A549 (cell line): ENCODE measurements at regions not wholly inside any gene's neighbourhood (a gene's known extent, or its start where the extent isn't known, plus 50 kb on each side); places are given as distances from the start of the nearest gene placed in this dataset.

Experiments
- ATAC-seq, 2 experiments: fragments of 200-7000 bp in 1 of 2; fragments of >200 bp in 1 of 2; cut with Nextera tagmentation in 1 of 2; cut with Tn5 transposase in 1 of 2; 3 replicates each; pipeline versions ENCODE4 v1.8.0 to v1.9.1; 2018 to 2020; ENCODE audit warnings: mild to moderate bottlenecking in 1 of 2, moderate library complexity in 1 of 2
- CTCF ChIA-PET: fragments of 300-600 bp; sonication (Branson Sonifier 250); formaldehyde crosslinking; extraction: SDS; loops from one replicate; lab custom pipeline; 2021; ENCODE audit warnings: antibody characterized with exemption, inconsistent platforms; lab: Yijun Ruan, JAX
- POLR2A ChIA-PET: fragments of 350-600 bp; formaldehyde crosslinking; extraction: SDS; loops from one replicate; lab custom pipeline; 2021; ENCODE audit warnings: antibody characterized with exemption, inconsistent platforms; lab: Yijun Ruan, JAX
- DNase-seq, 2 experiments: peaks; one replicate each; pipeline versions ENCODE4 v3.0.0 to v3.0.0-alpha.2; 2011 to 2016; ENCODE audit warnings: low read depth in 1 of 2, low spot score in 1 of 2
- FAIRE-seq: peaks from 2 replicates; lab custom pipeline; 2011; peaks lifted over from hg19 to GRCh38; lab: Jason Lieb, UNC
- H3K27ac ChIP-seq, 2 experiments: fragments of >200 bp; sonication (Bioruptor Twin); formaldehyde crosslinking; 3 replicates each; pipeline ENCODE4 v1.5.1; 2016 to 2017
- H3K4me1 ChIP-seq: fragments of >200 bp; sonication (Bioruptor Twin); formaldehyde crosslinking; 3 replicates; pipeline ENCODE4 v1.6.1; 2016
- H3K4me2 ChIP-seq: fragments of >200 bp; sonication (Bioruptor Twin); formaldehyde crosslinking; 3 replicates; pipeline ENCODE4 v1.6.1; 2016
- H3K4me3 ChIP-seq: fragments of >200 bp; sonication (Bioruptor Twin); formaldehyde crosslinking; 3 replicates; pipeline ENCODE4 v1.5.1; 2016
- H3K9me3 ChIP-seq: fragments of >200 bp; sonication (Bioruptor Twin); formaldehyde crosslinking; 3 replicates; pipeline ENCODE4 v1.6.1; 2016
- BCL3 ChIP-seq: fragments of >200 bp; sonication (Bioruptor Twin); formaldehyde crosslinking; IDR thresholded peaks from 3 replicates; pipeline ENCODE4 v1.6.1; 2016
- BHLHE40 ChIP-seq: IDR thresholded peaks from 2 replicates; pipeline ENCODE4 v1.6.1; 2012; ENCODE audit warnings: low read depth, low read length, inconsistent platforms
- CEBPB ChIP-seq, 2 experiments: fragments of >200 bp in 1 of 2; sonication (Bioruptor Twin) in 1 of 2; formaldehyde crosslinking in 1 of 2; IDR thresholded peaks; 2 replicates each; pipeline ENCODE4 v1.6.1; 2012 to 2016
- CHD2 ChIP-seq: fragments of 150-350 bp; IDR thresholded peaks from 2 replicates; pipeline ENCODE4 v1.6.1; 2014; ENCODE audit warnings: low read length; ENCODE audit not compliant: partially characterized antibody
- EHF ChIP-seq: fragments of 250-450 bp; sonication (Bioruptor Pico); IDR thresholded peaks from 2 replicates; pipeline ENCODE4 v1.5.0; 2020; ENCODE audit warnings: mild to moderate bottlenecking
- ESRRA ChIP-seq: fragments of 150-350 bp; IDR thresholded peaks from 2 replicates; pipeline ENCODE4 v1.6.1; 2014; ENCODE audit warnings: mild to moderate bottlenecking, low read length, borderline replicate concordance
- FOSB ChIP-seq: fragments of 250-450 bp; sonication (Bioruptor Pico); IDR thresholded peaks from 2 replicates; pipeline ENCODE4 v1.5.0; 2020; ENCODE audit warnings: mild to moderate bottlenecking, moderate library complexity
- HOXA7 ChIP-seq: fragments of 250-450 bp; sonication (Bioruptor Pico); IDR thresholded peaks from 2 replicates; pipeline ENCODE4 v1.5.0; 2020; ENCODE audit warnings: mild to moderate bottlenecking, moderate library complexity
- JUNB ChIP-seq: fragments of >200 bp; sonication (Bioruptor Twin); formaldehyde crosslinking; IDR thresholded peaks from 2 replicates; pipeline ENCODE4 v1.6.1; 2016
- KDM5A ChIP-seq: fragments of 200-600 bp; sonication (generic); IDR thresholded peaks from 2 replicates; pipeline ENCODE4 v1.6.1; 2016; ENCODE audit warnings: antibody characterized with exemption, mild to moderate bottlenecking
- MAX ChIP-seq: IDR thresholded peaks from 2 replicates; pipeline ENCODE4 v1.6.1; 2012
- MAZ ChIP-seq: fragments of 150-350 bp; IDR thresholded peaks from 2 replicates; pipeline ENCODE4 v1.6.1; 2014; ENCODE audit warnings: antibody characterized with exemption, low read depth, low read length, borderline replicate concordance
- MYC ChIP-seq: IDR thresholded peaks from 2 replicates; pipeline ENCODE4 v1.6.1; 2012; ENCODE audit warnings: mild to moderate bottlenecking, inconsistent platforms, low read length, improper control_type of control experiment, borderline replicate concordance
- NFE2L2 ChIP-seq: fragments of 150-350 bp; conservative IDR thresholded peaks from 2 replicates; pipeline ENCODE4 v1.6.1; 2014; ENCODE audit warnings: low read length
- PHF8 ChIP-seq: fragments of 200-600 bp; sonication (generic); IDR thresholded peaks from 2 replicates; pipeline ENCODE4 v1.6.1; 2016; ENCODE audit warnings: low read depth, mild to moderate bottlenecking, antibody characterized with exemption, moderate library complexity, borderline replicate concordance
- POLR2A ChIP-seq: IDR thresholded peaks from 2 replicates; pipeline ENCODE4 v1.6.1; 2012; ENCODE audit warnings: mild to moderate bottlenecking, low read length
- RAD21 ChIP-seq, 2 experiments: fragments of >200 bp in 1 of 2; sonication (Bioruptor Twin) in 1 of 2; formaldehyde crosslinking in 1 of 2; IDR thresholded peaks in 1 of 2; conservative IDR thresholded peaks in 1 of 2; 2 replicates in 1 of 2; 3 replicates in 1 of 2; pipeline ENCODE4 v1.6.1; 2012 to 2018; ENCODE audit warnings: inconsistent platforms in 1 of 2
- REST ChIP-seq: fragments of 200-600 bp; sonication (generic); IDR thresholded peaks from 2 replicates; pipeline ENCODE4 v1.6.1; 2016; ENCODE audit warnings: antibody characterized with exemption, mild to moderate bottlenecking, moderate library complexity
- SMC3 ChIP-seq: fragments of >200 bp; sonication (Bioruptor Twin); formaldehyde crosslinking; IDR thresholded peaks from 3 replicates; pipeline ENCODE4 v1.6.1; 2018; ENCODE audit warnings: inconsistent platforms
- SREBF2 ChIP-seq: fragments of 450-650 bp; IDR thresholded peaks from 2 replicates; pipeline ENCODE4 v1.6.1; 2014; ENCODE audit warnings: mild to moderate bottlenecking, moderate library complexity
- USF2 ChIP-seq: fragments of 450-650 bp; IDR thresholded peaks from 2 replicates; pipeline ENCODE4 v1.6.1; 2014; ENCODE audit warnings: antibody characterized with exemption
- ZSCAN20 ChIP-seq: fragments of 250-450 bp; sonication (Bioruptor Pico); IDR thresholded peaks from 2 replicates; pipeline ENCODE4 v1.8.0; 2022; ENCODE audit warnings: mild to moderate bottlenecking, moderate library complexity
- WGBS: methylation state at CpG from one replicate; pipeline ENCODE4 v1.1.6; 2017; ENCODE audit errors: missing lambda C conversion rate; 5-methylcytosine and 5-hydroxymethylcytosine counted together
- TF ChIP-seq, protein P1 (sequence below): fragments of >200 bp; sonication (Bioruptor Twin); formaldehyde crosslinking; IDR thresholded peaks from 2 replicates; pipeline ENCODE4 v1.6.1; 2016
- TF ChIP-seq, protein P2 (sequence below): fragments of 150-350 bp; IDR thresholded peaks from 2 replicates; pipeline ENCODE4 v1.6.1; 2014; ENCODE audit warnings: low read depth, mild to moderate bottlenecking, low read length

GRCh38 chr7:69403169-69403568 lies 195.1 kb upstream of the AUTS2 start:
- Histone ChIP-seq H3K27ac (no peak overlapping the region), H3K4me2 (no peak overlapping the region), H3K9me3 (no peaks in the 10 kb centered on the region), H3K4me1 (peaks cover 12% of the 10 kb centered on the region; the same call in 2 of the 3 replicates), H3K4me3 (no peak overlapping the region)
- ChIA-PET CTCF (interaction anchor here (0.6 to 1.1 kb wide), 3 partner anchors 529 to 1921 kb away, joined by 3 read pairs; no protein-coding TSS in a partner anchor), POLR2A (no interaction called here)
- ATAC-seq (peak; percentile 43 to 70; a peak in 3 of 6 replicates), FAIRE-seq (no peak), DNase-seq (peak in 1 of 2 experiments; percentile 37)
- TF ChIP-seq USF2 (no peak), EHF (no peak), MYC (no peak), SREBF2 (no peak), BHLHE40 (no peak), PHF8 (no peak), CHD2 (no peak), JUNB (no peak), RAD21 (conservative IDR thresholded peaks at IDR 0.05 in 1 of 2, IDR thresholded peaks at IDR 0.05 in 1 of 2) (peak; percentile 32 to 33; a peak in 2 of 5 replicates), ZSCAN20 (CRISPR knock-in tag) (no peak), ESRRA (no peak), MAZ (no peak), SMC3 (peak; percentile 4; the same call in 1 of the 3 replicates), BCL3 (no peak), KDM5A (no peak)
- TF ChIP-seq, protein P1, sequence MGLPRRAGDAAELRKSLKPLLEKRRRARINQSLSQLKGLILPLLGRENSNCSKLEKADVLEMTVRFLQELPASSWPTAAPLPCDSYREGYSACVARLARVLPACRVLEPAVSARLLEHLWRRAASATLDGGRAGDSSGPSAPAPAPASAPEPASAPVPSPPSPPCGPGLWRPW: no peak
- TF ChIP-seq, protein P2, sequence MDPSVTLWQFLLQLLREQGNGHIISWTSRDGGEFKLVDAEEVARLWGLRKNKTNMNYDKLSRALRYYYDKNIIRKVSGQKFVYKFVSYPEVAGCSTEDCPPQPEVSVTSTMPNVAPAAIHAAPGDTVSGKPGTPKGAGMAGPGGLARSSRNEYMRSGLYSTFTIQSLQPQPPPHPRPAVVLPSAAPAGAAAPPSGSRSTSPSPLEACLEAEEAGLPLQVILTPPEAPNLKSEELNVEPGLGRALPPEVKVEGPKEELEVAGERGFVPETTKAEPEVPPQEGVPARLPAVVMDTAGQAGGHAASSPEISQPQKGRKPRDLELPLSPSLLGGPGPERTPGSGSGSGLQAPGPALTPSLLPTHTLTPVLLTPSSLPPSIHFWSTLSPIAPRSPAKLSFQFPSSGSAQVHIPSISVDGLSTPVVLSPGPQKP: no peak
- 30% methylated on average over 2 of the region's 2 CpGs for WGBS

GRCh38 chr7:69411018-69411417 lies 187.3 kb upstream of the AUTS2 start:
- H3K4me1 ChIP-seq: peaks cover 23% of the 10 kb centered on the region; the same call in 2 of the 3 replicates
- H3K4me3 ChIP-seq: no peak overlapping the region
- CTCF ChIA-PET: no interaction called here
- H3K9me3 ChIP-seq: no peaks in the 10 kb centered on the region
- ATAC-seq: no peak
- POLR2A ChIA-PET: no interaction called here
- 58% methylated on average over 5 of the region's 7 CpGs for WGBS
- FAIRE-seq: no peak
- H3K27ac ChIP-seq: peak overlapping the region; percentile 57 to 68; a peak in 5 of 6 replicates
- DNase-seq: no peak
- no peak overlapping the region; the same call in 2 of the 3 replicates for H3K4me2 ChIP-seq
- TF ChIP-seq HOXA7 (no peak), CEBPB (IDR thresholded peaks at IDR 0.05) (no peak), MAX (no peak), REST (no peak), NFE2L2 (no peak), FOSB (CRISPR knock-in tag) (no peak), POLR2A (no peak), RAD21 (conservative IDR thresholded peaks at IDR 0.05 in 1 of 2, IDR thresholded peaks at IDR 0.05 in 1 of 2) (no peak), BHLHE40 (no peak)
